IPS DF 19.7 (cell line): ENCODE measurements at regions not wholly inside any gene's neighbourhood (a gene's known extent, or its start where the extent isn't known, plus 50 kb on each side); places are given as distances from the start of the nearest gene placed in this dataset.
"Not testable (repeated sequence)": the region's sequence is repeated elsewhere in the genome, so short reads cannot be mapped to it uniquely, and the experiment has no call there.

Experiments used
- DNase-seq: peaks from one replicate; pipeline ENCODE4 v3.0.0-alpha.2; 2013; ENCODE audit warnings: low read depth, low spot score

DNA sequence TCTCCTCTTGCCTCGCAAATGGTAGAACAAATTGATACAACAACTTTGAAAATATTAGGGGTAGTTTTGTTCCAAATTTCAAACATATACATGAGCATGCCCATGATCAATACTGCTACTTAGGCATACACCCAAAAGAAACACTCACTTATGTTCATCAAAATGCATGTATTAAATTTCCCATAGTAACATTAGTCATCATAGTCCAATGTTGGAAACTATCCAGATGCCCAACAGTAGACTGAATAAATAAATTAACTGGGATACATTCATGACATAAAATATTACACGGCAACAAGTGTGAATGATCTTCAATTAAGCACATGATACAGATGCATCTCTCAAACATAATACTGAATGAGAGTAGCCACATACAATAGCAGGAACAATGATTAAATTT lies 391.6 kb downstream of the CDH11 start:
- DNase-seq: no peak

DNA sequence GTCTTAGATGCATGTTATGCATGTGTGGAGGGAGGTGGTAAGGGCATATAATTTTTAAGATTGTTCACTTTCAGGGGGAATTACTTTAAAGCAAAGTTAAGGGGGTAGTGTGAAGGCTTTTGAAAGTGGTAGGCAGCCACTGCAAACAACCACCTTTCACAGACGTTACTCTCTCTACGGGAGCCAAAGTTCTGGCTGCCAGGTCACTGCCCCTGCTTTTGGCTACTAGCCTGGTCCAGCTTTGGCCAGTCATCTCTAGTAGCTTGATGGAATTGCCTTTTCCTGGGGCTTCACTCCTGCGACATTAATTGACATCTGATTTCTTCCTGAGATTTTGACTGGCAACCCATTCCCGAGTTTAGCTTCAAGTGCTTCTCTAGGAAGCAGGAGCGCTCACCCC lies 397.5 kb downstream of the CDH11 start:
- no peak for DNase-seq

DNA sequence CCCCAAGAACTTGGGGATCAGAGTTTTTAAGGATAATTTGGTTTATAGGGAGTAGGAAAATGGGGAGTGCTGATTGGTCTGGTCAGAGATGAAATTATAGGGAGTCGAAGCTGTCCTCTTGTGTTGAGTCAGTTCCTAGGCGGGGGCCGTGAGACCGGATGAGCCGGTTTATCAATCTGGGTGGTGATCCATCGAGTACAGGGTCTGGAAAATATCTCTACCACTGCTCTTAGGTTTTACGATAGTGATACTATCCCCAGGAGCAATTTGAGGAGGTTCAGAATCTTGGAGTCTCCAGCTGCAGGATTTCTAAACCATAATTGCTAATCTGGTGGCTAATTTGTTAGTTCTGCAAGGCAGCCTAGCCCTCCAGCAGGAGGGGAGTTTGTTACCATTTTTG lies 403.4 kb downstream of the CDH11 start:
- no peak for DNase-seq

DNA sequence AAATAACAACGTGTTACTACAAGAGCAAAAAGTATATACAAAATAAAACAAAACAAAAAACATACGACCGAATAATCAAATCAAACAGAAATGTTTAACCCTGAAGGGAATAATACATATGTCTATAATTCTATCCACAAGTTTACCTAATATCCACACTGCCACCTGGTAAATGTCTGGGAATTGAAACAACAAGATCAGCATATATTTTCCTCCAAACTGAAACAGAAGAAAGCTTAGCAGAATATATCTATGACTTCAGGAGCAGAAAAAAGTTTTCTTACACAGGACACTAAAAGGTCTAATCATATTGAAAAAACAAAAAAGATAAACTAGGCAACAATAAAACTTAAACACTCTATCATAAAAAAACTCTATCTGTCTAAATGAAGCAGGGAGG lies 404.0 kb downstream of the CDH11 start:
- no peak for DNase-seq

DNA sequence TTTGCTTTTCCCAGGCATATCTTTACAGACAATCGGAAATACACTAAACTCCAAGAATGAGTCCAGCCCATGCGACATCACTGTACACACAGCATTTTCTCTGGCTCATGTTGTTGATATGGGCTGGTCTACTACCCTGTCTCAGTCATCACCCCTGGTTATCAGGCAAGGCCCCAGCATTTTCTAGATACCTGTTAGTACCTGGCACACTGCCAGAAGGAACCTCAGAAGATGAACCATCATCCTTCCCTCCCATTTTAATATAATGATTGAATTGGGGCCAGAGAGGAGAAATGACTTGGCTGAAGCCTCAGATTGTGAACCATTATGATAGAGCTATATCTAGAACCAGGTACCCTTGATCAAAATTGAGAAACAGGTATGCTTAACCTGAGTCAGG lies 406.2 kb downstream of the CDH11 start:
- no peak for DNase-seq

DNA sequence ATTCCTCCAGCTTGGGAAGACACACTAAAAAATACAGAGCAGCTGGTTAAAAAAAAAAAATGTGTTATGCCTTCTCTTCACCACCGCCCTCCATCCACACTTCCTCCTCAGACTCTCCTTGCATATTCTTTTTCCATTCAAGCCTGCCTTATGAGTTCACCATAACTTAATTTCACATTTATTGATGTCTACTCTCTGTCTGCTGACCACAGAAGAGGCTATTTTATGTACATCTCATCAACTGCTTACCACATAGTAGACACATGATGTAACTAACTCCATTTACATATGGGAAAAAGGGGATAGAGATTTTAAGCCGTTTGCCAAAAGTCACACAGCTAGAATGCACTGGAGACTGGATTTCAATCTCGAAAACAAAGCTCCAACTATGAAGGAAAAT lies 409.8 kb downstream of the CDH11 start:
- DNase-seq: no peak

DNA sequence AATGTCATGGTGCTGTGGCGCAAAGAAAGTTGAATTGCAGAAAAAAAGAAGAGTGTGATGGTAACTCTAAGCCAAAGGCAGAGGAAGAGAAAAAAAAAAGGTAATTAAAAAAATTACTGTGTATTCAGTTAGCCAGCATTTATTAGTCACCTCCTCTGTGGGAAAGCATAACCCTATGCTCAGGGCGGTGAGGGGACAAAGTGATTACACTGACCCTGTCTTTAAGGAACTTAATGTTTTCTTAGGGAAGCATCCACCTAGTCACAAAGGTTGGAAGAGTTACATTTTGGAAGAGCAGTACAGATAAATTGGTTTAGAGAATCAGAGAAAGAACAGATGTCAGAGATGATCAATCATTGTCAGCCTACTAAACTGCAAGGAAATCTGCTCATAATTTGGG lies 410.3 kb downstream of the CDH11 start:
- no peak for DNase-seq

DNA sequence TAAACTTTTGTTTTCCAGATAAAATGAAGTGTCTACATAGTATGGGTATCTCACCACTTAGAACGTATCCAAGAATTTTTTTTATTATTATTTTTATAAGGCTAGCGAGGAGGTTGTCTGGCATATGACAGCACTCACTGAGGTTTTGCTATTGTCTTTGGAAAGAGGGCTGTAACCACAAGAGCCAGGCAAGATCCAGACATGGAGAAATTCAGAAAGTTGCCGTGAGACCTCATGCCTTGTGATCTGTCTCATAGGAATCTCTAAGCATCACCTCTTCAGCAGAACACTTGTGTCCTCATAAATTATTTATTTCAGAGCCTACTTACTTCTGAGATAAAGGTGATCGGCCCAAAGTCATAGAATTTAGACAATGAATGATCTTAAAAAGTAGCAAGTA lies 410.8 kb downstream of the CDH11 start:
- no peak for DNase-seq

DNA sequence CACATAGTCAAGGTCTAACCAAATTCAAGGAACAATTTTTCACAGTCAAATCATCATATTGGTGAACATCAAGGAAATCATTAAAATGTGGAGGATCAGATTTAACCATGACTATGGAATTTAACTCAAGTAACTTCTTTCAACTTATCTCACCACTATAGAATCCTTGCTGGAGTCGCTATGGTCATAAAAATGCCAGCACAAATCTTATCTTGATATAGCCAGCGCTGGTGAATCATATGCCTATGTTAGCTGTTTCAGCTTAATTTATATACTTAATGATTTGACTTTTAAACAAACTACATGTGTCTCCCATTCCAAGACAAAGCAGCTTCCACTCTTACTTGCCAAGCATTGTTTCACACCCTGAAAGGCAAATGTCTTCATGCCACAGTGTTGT lies 416.4 kb downstream of the CDH11 start:
- DNase-seq: no peak

DNA sequence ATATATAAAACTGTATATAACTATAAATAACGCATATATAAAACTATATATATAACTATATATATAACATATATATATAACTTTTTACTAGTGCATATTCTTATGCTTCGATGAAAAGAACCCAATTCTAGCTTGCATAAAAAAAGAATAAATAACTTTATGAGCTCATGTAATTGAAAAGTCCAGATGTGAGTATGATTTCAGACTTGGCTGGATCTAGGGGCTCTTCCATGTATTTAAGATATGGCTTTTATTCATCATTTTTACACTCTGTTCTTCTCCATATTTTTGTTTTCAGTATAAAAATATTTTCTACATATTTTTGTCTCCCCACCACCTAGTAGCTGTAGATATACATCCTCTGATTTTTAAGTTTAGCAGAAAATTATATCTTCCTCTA lies 417.5 kb downstream of the CDH11 start:
- DNase-seq: no peak

DNA sequence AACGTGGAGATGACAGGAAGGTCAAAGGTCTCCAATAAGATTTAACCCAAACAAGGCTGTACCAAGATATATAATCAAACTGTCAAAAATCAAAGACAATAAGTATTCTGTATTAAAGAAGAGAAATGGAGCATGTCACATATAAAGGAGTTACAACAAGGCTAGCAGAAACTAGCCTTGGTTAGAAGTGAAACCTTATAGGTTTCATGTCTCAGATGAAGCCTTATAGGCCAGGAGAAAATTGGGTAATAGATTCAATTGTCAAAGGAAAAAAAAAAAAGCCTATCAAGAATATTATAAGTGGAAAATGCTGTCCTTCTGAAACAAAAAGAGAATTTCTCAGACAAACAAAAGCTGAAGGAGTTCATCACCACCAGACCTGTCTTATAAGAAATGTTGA lies 419.4 kb downstream of the CDH11 start:
- DNase-seq: no peak

DNA sequence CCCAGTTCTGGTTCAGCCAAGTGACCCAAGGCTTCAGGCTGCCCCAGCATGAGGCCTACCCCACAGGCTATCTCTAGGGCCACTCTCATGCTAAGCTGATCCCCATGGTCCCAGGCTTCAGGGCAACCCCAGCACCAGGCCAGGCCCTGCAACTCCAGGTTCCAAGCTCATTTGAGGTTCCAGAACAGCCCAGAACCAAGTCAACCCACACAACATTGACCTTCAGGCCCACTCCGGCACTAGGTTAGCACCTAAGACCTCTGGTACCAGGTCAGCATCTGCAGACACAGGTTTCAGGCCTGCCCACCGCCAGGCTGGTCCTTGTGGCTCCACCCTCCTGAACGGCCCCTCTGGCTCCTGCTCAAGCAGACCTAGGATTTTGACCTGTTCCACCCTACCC lies 421.2 kb downstream of the CDH11 start:
- DNase-seq: no peak

DNA sequence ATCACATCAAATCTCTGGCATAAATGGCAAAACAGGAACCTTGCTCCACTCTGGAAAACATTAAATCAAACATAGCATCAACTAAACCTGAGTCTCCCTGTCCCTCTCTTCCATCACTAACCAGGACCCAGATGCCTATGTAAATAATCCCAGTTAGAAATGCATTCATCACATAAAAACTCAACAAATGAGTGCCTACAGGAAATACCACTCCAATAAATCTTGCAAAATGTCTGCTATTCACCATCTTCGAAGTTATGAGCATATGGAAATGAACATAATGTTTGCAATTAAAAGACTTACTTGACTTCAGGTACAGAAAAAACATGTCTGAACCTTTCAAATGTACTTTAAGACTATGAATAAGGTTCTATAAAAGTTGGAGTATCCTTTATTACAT lies 425.0 kb downstream of the CDH11 start:
- no peak for DNase-seq

DNA sequence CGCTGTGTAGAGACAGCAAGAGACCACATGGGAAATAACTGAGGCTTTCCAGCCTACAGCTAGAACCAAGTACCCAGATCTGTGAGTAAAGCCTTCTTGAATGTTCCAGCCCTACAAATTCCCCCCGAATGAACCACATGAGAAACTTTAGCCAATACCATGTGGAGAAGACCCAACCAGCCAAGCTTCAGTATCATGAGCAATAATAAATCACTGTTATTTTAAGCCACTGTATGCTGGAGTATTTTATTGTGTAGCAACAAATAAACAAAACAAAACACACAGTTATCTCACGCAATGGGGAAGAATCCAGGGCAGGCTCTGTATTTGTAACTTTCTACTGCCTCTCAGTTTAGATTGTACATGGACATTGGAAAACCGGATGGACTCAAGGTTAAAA lies 426.2 kb downstream of the CDH11 start:
- no peak for DNase-seq

DNA sequence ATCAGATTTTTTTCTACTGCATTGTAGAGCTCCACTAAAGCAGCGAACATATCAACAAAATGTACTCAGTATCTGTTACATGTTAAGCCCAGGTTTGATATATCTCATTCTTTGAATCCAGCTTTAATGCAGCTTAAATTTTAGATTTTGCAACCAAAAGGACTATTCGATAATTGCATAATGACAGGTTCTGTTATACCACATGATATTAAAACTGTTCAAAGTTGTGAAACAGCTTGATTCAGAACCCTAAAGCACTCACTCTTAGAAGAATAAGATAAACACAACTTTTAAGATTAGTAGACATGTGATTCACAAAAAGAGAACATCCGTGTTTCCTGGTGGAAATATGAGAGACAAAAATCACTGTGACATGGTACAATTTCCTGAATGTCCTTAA lies 427.9 kb downstream of the CDH11 start:
- DNase-seq: no peak

DNA sequence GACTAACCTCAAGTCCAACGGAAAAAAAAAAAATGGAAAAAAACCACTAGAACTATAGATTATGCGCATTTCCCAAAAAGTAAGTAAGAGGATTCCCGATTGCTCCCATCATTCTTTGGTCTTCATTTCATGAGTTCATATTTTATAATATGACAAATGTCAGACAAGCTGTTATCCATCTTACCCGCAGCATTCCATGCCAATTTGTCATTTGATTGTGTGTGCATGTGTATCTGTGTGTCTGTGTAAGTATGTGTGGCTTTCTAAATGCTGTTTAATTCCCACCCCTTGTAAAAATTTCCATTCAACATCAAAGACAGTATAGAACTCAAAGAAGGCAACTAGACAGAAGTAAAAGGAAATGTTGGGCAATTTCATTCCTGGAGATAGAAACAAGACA lies 434.1 kb downstream of the CDH11 start:
- no peak for DNase-seq

DNA sequence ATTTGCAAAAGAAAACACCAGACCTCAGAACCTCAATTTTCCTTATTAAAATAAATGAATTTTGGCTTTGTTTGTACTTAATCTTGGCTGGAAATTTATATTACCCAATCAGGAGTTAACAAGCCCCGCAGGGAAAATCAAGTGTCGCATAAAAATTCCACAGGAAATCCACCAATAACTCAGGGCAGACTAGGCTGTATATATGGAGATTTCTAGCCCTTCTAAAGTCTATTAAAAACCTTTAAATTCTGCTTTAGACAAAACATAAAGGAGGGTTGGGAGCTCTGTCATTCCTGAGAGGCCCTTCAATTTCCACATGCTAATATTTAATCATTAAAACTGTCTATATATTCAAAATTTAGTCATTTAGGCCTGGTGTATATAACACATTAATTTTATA lies 434.7 kb downstream of the CDH11 start:
- DNase-seq: no peak

DNA sequence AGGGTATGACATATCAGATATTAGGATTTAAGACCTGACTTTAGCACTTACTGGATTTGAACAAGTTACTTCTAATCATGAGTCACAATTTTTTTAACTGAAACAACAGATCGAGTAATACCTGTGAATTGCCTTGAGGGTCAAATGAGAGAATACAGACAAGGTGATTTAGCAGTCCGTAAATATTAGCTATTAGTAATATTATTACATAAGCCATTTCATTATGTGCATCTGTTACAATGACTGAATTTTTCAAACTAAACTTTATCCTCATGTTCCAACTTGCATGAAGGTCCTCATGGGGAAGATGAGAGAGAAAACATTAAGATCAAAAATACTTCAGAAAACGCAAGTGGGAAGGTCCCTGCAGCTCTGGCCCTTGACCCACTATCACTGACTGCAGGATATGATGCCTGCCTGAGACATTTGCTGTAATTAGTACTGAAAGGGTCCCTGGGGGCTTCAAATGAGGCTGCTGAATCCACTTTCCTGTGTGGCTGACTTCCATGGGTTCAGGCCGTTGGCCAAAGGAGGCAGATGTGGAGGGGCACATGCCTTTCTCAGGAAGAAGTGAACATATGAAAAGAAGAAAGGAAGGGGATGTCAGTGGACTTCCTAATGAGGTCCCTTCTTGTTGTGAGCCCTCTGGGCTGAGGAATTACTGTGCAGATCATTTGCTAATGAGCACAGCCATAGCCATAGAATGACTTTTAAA lies 441.7 kb downstream of the CDH11 start:
- DNase-seq: no peak

DNA sequence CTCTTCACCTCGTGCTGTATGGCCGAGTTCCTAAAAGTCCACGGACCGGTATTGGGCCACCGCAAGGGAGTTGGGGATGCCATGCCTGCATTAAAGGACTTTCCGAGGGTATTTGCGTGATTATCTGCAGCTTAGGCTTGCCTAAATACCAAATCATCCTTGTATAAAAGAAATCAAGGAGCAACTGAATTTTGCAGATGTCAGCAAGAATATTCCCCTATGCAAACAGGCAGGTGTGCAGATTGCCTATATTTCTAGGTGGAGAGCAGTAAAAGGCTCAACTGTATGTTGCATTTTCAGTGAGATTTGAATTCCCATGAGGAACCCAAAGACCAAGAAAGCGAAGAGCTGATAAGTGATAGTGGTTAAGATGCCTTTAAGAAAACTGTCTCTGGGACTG lies 452.3 kb downstream of the CDH11 start:
- no peak for DNase-seq

DNA sequence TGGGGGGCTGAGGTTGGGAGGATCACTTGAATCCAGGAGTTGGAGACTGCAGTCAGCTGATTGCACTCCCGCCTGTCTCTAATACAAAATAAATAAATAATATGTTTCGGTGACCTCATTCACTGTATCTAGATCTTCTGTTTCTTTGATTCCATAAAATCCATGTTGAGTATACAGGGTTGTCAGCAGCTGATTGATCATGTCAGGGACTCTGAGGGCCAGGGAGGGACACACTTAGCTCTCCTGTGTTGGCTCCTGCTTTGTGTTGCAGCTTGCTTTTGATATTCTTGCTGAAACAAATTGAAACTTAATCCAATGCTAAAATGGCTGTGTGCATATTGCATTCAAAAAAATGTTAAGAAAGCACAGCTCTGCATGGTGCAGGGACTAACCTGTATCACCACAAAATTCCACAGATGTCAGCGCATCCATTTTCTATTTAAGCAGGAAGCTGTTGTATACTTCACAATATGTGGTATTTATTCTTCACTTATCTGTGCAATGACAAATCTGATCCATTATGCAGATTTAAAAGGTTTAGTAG lies 454.5 kb downstream of the CDH11 start:
- no peak for DNase-seq

DNA sequence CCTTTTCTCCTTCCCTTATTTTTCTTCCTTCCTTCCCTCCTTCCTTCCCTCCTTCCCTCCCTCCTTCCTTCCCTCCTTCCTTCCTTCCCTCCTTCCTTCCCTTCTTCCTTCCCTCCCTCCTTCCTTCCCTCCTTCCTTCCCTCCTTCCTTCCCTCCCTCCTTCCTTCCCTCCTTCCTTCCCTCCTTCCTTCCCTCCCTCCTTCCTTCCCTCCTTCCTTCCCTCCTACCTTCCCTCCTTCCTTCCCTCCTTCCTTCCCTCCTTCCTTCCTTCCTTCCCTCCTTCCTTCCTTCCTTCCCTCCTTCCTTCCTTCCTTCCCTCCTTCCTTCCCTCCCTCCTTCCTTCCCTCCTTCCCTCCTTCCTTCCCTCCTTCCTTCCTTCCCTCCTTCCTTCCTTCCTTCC lies 459.6 kb downstream of the CDH11 start:
- DNase-seq: not testable (repeated sequence)

DNA sequence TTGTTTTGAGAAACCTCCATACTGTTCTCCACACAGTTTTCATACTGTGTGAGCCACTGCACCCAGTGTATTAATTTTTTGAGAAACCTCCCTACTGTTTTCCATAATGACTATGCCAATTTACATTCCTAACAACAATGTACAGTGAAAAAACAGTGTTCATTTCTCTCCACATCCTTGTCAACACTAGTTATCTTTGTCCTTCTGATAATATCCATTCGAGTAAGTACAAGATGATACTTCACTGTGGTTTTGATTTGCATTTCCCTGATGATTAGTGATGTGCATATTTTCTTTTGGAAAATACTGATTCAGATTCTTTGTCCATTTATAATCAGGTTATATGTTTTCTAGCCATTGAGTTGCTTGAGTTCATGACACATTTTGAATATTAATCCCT lies 462.0 kb downstream of the CDH11 start:
- DNase-seq: no peak

DNA sequence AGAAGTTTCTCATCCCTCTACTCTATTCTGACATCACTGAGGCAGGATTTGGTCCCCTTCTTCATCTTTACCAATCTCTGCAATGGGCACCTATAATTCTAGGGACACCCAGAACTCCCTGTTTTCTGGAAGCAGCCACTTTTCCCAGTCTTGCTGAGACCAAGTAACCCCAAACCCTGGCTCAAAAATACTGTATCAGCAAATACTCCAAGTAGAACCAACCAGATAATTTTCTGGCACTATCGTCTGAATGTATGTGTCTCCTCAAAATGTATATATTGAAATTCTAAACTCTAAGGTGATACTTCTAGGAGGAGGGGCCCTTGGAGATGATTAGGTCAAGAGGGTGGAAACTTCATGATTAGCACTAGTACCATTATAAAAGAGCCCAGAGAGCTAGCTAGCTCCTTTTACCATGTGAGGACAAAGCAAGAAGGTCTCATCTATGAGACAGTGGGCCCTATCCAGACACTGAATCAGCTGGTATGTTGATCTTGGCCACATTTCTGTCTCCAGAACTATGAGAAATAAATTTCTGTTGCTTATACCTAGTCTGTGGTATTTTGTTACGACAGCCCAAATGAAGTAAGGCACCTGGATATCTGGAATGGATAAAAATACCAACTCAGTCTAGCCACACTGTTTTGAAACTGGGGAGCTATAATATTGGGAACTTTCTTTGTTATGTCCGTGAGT lies 464.4 kb downstream of the CDH11 start:
- DNase-seq: no peak
